ENCODE measurements at regions not wholly inside any gene's neighbourhood (a gene's known extent, or its start where the extent isn't known, plus 50 kb on each side); places are given as distances from the start of the nearest gene placed in this dataset.

DNA sequence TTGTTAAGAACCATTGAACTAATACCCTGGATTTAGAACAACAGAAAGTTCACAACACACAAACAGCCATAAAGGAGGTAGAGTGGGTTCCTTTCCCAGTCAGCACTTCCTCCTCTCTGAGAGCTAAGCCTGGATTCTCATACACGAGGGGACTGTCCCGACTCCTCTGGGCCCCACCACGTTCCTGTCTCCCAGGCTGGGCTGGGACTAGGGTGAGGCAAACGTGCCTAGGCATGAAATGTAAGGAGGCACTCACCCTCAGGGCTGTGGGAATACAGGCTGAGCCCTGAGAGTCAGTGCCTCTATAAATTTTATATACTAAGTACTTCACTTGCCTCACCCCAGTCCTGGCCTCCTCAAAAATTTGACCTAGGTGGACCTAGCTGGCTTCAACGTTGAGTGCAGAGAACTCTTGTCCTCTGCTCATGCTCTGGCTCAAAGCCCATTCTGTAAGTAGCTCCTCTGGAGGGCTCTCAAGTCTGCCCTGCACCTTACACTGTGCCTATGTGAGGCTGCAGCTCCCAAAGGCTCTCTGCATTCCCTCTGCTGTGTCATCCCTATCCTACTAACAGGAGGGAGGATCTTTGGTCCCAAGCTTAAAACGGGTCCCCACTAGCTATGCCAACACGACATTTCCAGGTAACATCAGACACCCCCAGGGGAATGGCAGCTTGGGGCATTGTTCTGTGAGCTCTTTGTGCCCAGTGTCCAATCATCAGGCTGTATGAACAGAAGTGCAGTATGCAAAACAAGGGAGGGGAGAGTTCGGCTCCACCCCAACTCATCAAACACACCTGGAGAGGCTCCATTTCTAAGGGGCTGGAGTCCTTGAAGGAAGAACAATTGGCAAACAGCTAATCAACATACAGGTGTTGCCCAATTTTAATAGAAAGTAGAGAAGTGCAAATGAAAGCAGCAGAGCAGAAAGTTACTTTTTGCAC is 233.2 kb downstream of the RPLP1 start:
- no peak overlapping the region for H3K4me3 ChIP-seq (ENCODE audit: control insufficient read depth, low read depth, low read length)
- no peak for DNase-seq (ENCODE audit: low read depth)
- TF ChIP-seq CTCF (conservative IDR thresholded peaks at IDR 0.05; ENCODE audit: control insufficient read depth, insufficient read depth, low read depth, low read length): no peak

GRCh38 chr15:69686626-69687025 is 234.0 kb downstream of the RPLP1 start:
- no peak for DNase-seq (ENCODE audit: low read depth)
- no peak overlapping the region for H3K4me3 ChIP-seq (ENCODE audit: control insufficient read depth, low read depth, low read length)
- no peak for TF ChIP-seq CTCF (conservative IDR thresholded peaks at IDR 0.05; ENCODE audit: control insufficient read depth, insufficient read depth, low read depth, low read length)

GRCh38 chr15:69689133-69689532 is 236.5 kb downstream of the RPLP1 start:
- TF ChIP-seq CTCF (conservative IDR thresholded peaks at IDR 0.05; ENCODE audit: control insufficient read depth, insufficient read depth, low read depth, low read length): no peak
- H3K4me3 ChIP-seq (ENCODE audit: control insufficient read depth, low read depth, low read length): no peak overlapping the region
- DNase-seq (ENCODE audit: low read depth): no peak

DNA sequence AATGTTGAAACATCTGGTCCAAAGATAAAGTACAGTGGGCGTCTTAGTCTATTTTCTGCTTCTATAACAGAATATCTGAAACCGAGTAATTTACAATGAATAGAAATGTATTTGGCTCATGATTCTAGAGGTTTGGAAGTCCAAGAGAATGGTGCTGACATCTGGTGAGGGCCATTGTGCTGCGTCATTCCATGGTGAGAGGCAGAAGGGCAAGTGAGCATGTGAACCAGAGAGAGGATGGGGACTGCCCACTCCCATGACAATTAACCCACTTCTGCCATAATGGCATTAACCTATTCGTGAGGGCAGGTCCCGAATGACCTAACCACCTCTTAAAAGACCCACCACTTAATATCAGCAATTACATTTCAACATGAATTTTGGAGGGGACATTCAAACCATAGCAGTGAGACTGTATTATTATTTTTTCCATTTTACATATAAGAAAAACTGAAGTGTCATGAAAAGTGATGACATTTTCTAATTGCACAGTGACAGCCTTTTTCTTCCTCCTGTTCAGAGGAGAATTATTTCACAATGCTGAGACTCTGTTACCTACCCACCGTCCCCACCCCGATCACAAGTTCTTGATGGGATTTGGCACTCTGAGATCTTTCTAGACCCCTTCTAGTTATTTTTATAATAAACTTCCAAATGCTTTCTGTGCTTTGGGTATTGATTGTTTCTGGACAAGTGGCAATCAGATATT is 238.8 kb downstream of the RPLP1 start:
- peak; percentile 4 for DNase-seq (ENCODE audit: low read depth)
- no peak for TF ChIP-seq CTCF (conservative IDR thresholded peaks at IDR 0.05; ENCODE audit: control insufficient read depth, insufficient read depth, low read depth, low read length)
- no peak overlapping the region for H3K4me3 ChIP-seq (ENCODE audit: control insufficient read depth, low read depth, low read length)

GRCh38 chr15:69692342-69692741 is 239.7 kb downstream of the RPLP1 start:
- DNase-seq (ENCODE audit: low read depth): no peak
- no peak overlapping the region for H3K4me3 ChIP-seq (ENCODE audit: control insufficient read depth, low read depth, low read length)
- no peak for TF ChIP-seq CTCF (conservative IDR thresholded peaks at IDR 0.05; ENCODE audit: control insufficient read depth, insufficient read depth, low read depth, low read length)

- no peak overlapping the region for H3K4me3 ChIP-seq (ENCODE audit: control insufficient read depth, low read depth, low read length)
- no peak for DNase-seq (ENCODE audit: low read depth)
- TF ChIP-seq CTCF (conservative IDR thresholded peaks at IDR 0.05; ENCODE audit: control insufficient read depth, insufficient read depth, low read depth, low read length): no peak
Measured at GRCh38 chr15:69693059-69693458, 240.4 kb downstream of the RPLP1 start.

All from fibroblast of mammary gland (primary cell).